Left ventricle myocardium inferior (tissue), 1 donor: ENCODE measurements at regions not wholly inside any gene's neighbourhood (a gene's known extent, or its start where the extent isn't known, plus 50 kb on each side); places are given as distances from the start of the nearest gene placed in this dataset.

ENCODE experiments used
- DNase-seq: peaks from one replicate; pipeline ENCODE4 v3.0.0-alpha.2; 2020
- H3K27ac ChIP-seq: fragments of 200-600 bp; replicated peaks from 2 replicates; pipeline ENCODE4 v1.8.0; 2021
- H3K27me3 ChIP-seq: fragments of 200-600 bp; 2 replicates; pipeline ENCODE4 v1.8.0; 2021; ENCODE audit warnings: low read depth
- H3K36me3 ChIP-seq: fragments of 200-600 bp; 2 replicates; pipeline ENCODE4 v1.8.0; 2021
- H3K4me1 ChIP-seq: fragments of 200-600 bp; 2 replicates; pipeline ENCODE4 v1.8.0; 2021
- H3K4me3 ChIP-seq: fragments of 200-600 bp; 2 replicates; pipeline ENCODE4 v1.8.0; 2021; ENCODE audit warnings: mild to moderate bottlenecking, moderate library complexity
- H3K9me3 ChIP-seq: fragments of 200-600 bp; replicated peaks from 2 replicates; pipeline ENCODE4 v1.8.0; 2021
- CTCF ChIP-seq: fragments of 200-600 bp; IDR thresholded peaks from 2 replicates; pipeline ENCODE4 v1.8.0; 2021; ENCODE audit warnings: antibody characterized with exemption, mild to moderate bottlenecking, borderline replicate concordance
- intact Hi-C: fragments of 100-400 bp; cut with micrococcal nuclease; formaldehyde crosslinking; loops from one replicate; pipeline ENCODE4 v1.11.0; 2022
- donor health status: DM: no; HTN: yes; CAD: no; lungs with severe emphysema.

- Histone ChIP-seq H3K36me3 (no peaks in the 10 kb centered on the region), H3K9me3 (peaks cover 10% of the 10 kb centered on the region), H3K4me1 (peaks cover 22% of the 10 kb centered on the region), H3K4me3 (no peak overlapping the region), H3K27ac (no peak overlapping the region), H3K27me3 (no peaks in the 10 kb centered on the region)
- intact Hi-C loops = no loop called here
- TF ChIP-seq CTCF = no peak
- DNase-seq = no peak
Observed at GRCh38 chr4:18878561-18878960, 857.0 kb upstream of the LCORL start.

GRCh38 chr4:18869166-18869565 is 847.6 kb upstream of the LCORL start:
- Histone ChIP-seq H3K27ac (no peak overlapping the region), H3K4me3 (no peak overlapping the region), H3K9me3 (peaks cover 23% of the 10 kb centered on the region), H3K4me1 (peaks cover 11% of the 10 kb centered on the region), H3K27me3 (no peaks in the 10 kb centered on the region), H3K36me3 (no peaks in the 10 kb centered on the region)
- intact Hi-C loops = no loop called here
- TF ChIP-seq CTCF = no peak
- DNase-seq = no peak

- DNase-seq = no peak
- no peaks in the 10 kb centered on the region for H3K9me3 ChIP-seq
- no peaks in the 10 kb centered on the region for H3K27me3 ChIP-seq
- TF ChIP-seq CTCF = no peak
- peaks cover 6% of the 10 kb centered on the region for H3K4me1 ChIP-seq
- H3K4me3 ChIP-seq = no peak overlapping the region
- H3K27ac ChIP-seq = no peak overlapping the region
- no peaks in the 10 kb centered on the region for H3K36me3 ChIP-seq
- intact Hi-C loops = no loop called here
Observed at GRCh38 chr4:18860836-18861530, 839.4 kb upstream of the LCORL start.

GRCh38 chr4:18859468-18859867 is 837.9 kb upstream of the LCORL start:
- Histone ChIP-seq H3K9me3 (no peaks in the 10 kb centered on the region), H3K36me3 (no peaks in the 10 kb centered on the region), H3K27ac (no peak overlapping the region), H3K4me1 (peaks cover 6% of the 10 kb centered on the region), H3K4me3 (no peak overlapping the region), H3K27me3 (no peaks in the 10 kb centered on the region)
- intact Hi-C loops = no loop called here
- no peak for DNase-seq
- TF ChIP-seq CTCF = no peak

- Histone ChIP-seq H3K4me1 (peaks cover 6% of the 10 kb centered on the region), H3K27me3 (no peaks in the 10 kb centered on the region), H3K27ac (no peak overlapping the region), H3K9me3 (no peaks in the 10 kb centered on the region), H3K4me3 (no peak overlapping the region), H3K36me3 (no peaks in the 10 kb centered on the region)
- intact Hi-C loops = no loop called here
- no peak for TF ChIP-seq CTCF
- DNase-seq = no peak
Observed at GRCh38 chr4:18858229-18858922, 836.8 kb upstream of the LCORL start.
